ENCODE measurements at regions not wholly inside any gene's neighbourhood (a gene's known extent, or its start where the extent isn't known, plus 50 kb on each side); places are given as distances from the start of the nearest gene placed in this dataset.

GRCh38 chr7:54932818-54933543 lies 85.8 kb upstream of the EGFR start:
- TF ChIP-seq CTCF (conservative IDR thresholded peaks at IDR 0.05) (no peak), ZFX (IDR thresholded peaks at IDR 0.05) (no peak)

Measured in C4-2B (cell line).